CD4-positive, alpha-beta T cell treated with Interleukin-17A for 1 hour (primary cell): ENCODE measurements at regions not wholly inside any gene's neighbourhood (a gene's known extent, or its start where the extent isn't known, plus 50 kb on each side); places are given as distances from the start of the nearest gene placed in this dataset.
"Not testable (repeated sequence)": the region's sequence is repeated elsewhere in the genome, so short reads cannot be mapped to it uniquely, and the experiment has no call there.

Source experiments
- DNase-seq: peaks from one replicate; pipeline ENCODE4 v3.0.0-alpha.2; 2020

GRCh38 chr12:131591714-131592709 lies 118.9 kb upstream of the SFSWAP start:
- no peak for DNase-seq

GRCh38 chr12:131592972-131593371 lies 117.9 kb upstream of the SFSWAP start:
- peak; percentile 16 for DNase-seq

- no peak for DNase-seq
Measured at GRCh38 chr12:131593406-131593805, 117.5 kb upstream of the SFSWAP start.

DNA sequence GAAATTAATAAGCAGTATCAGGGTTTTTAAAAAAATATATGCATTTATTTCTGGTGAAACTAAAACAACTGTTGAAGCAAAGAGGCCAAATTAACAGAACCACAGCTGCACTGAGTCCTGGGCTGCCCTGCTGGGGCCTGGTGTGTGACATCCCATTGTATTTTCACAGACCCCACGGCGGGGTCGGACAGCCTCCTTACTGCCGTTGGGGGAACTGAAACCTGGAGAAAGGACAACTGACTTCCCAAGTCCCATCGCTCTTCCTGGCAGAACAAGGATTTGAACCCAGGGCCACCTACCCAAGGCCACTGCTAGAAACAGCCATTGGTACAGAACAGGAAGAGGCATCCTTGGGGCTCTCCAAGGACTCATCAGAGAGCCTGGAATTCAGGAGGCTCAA lies 114.8 kb upstream of the SFSWAP start:
- no peak for DNase-seq

GRCh38 chr12:131597333-131597732 lies 113.6 kb upstream of the SFSWAP start:
- no peak for DNase-seq

DNA sequence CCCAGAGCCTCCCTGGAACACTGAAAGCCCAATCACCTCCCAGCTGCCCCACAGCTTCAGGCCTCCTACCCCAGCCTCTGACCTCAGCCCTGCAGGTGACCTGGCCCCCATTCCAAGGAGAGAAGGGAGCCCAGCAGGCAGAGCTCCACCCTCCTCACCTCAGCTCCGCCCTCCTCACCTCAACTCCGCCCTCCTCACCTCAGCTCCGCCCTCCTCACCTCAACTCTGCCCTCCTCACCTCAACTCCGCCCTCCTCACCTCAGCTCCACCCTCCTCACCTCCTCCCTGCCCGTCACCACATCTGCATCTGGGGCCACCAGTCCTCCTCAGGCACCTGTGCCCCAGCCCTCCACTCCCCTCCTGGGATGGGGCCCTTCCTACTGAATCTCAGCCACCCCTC lies 112.2 kb upstream of the SFSWAP start:
- peak; percentile 19 for DNase-seq

DNA sequence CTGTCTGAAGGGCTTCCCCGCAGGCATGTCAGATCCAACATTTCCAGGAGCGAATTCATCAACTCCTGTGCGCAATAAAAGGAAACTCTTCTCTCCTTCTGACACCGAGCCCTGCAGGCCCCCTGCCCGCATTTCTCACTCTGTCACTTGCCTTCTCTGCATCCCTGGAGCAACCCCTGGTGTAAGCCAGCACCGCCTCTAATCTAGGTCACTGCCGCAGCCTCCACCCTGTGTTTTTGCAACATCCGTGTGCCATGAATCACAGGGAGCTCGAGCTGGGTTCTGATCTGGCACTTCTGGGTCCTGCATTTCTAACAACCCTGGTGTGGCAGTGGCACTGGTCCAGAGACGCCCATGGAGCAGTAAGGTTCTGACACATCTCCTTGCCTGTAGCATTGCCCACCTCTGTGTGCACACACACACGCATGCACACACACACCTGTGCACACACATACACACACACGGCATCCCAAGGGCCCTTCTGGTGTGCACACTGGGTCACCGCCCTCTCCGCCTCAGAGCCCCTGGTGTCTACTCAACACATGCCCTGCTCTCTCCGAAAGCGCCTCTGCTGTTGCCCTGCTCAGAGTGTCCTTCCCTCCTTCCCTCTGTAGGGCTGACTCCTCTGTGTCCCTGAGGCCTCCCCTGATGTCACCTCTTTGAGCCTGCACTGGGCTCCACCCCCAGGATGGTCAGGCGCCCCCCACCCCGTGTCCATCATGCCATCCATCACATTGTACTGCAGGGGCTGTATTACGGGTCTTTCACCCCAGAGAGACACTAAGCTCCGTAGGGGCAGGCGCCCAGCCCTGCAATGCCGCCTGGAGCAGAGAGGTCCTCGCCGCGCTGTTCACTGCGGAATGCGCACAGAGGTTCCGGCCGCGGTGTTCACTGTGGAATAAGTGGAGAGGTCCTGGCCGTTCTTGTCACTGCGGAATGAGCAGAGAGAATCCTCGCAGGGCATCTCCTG lies 111.4 kb upstream of the SFSWAP start:
- no peak for DNase-seq

- no peak for DNase-seq
Measured at GRCh38 chr12:131600160-131600532, 110.7 kb upstream of the SFSWAP start.

GRCh38 chr12:131601499-131601898 lies 109.4 kb upstream of the SFSWAP start:
- DNase-seq = not testable (repeated sequence)

DNA sequence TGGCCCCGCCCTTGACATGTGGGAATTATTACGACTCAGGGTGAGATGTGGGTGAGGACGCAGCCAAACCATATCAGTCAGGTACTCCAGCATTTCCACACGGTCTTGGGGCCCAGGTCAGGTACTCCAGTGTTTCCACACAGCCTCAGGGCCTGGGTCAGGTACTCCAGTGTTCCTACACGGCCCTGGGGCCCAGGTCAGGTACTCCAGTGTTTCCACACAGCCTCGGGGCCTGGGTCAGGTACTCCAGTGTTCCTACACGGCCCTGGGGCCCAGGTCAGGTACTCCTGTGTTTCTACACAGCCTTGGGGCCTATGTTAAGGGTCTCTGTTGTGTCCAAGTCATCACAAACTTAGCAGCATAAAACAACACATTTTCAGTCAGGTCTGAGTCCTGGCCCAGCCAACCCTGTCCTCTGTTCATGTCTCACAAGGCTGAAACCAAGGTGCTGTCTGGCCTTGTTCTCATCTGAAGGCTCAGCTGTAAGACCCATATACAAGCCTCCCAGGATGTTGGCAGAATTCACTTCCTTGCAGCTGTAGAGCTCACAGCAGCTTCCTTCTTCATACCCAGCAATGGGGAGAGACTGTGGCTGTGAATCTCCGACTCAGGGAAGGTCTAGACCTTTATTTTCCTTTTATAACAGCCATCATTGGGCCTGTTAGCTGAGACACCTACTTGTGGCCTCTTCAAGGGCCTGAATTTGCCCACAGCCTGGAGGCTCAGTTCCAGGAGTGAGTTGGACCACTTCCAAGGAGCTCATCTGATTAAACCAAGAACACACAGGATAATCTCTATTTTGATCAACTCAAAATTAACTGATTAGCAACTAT lies 107.6 kb upstream of the SFSWAP start:
- peak; percentile 8 for DNase-seq

- peak; percentile 63 for DNase-seq
Measured at GRCh38 chr12:131603939-131604795, 106.7 kb upstream of the SFSWAP start.

GRCh38 chr12:131604859-131605258 lies 106.0 kb upstream of the SFSWAP start:
- DNase-seq = no peak

GRCh38 chr12:131605304-131605829 lies 105.5 kb upstream of the SFSWAP start:
- DNase-seq = no peak

GRCh38 chr12:131606218-131606901 lies 104.5 kb upstream of the SFSWAP start:
- peak; percentile 14 for DNase-seq

- peak; percentile 23 for DNase-seq
Measured at GRCh38 chr12:131607658-131608447, 103.0 kb upstream of the SFSWAP start.

DNA sequence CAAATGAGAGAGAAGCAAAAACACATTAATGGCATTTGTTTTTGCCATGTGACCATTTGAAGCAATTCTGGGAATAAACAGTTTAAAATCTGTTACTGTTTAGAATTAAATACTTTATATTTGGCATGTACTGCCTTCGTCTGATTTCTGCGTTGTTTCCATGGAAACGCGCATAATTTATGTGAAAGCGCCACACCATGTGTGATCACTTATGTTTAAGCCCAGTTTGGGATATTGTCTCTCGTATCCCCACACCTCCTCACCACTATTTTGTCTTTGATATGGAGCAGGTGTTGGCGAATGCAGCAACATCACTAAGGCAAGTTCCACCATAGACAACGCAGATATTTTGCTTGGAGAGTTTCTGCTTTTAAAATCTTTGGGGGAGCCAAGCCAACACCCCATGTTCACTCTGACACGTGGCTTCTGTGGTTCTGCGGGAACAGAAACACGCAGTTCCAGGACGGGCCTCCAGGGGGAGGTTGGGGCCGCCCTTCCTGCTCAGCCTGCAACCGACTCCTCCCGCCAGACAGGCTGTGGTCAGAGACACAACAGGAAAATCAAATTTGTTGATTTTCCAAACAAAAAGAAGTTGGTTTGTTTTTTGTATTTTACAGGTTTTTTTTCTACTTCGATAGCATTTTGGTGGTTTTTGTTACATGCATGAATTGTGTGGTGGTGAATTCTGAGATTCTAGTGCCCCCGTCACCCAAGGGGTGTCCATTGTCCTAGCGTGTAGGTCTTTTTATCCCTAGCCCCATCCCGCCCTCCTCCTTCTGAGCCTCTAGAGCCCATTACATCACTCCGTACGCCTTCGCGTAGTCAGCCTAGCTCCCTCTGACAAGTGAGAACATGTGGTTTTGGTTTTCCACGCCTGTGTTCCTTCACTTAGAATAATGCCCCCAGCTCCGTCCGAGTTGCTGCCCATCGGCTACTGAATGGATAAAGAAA lies 101.9 kb upstream of the SFSWAP start:
- DNase-seq = peak; percentile 76

GRCh38 chr12:131609762-131610161 lies 101.1 kb upstream of the SFSWAP start:
- DNase-seq = no peak

GRCh38 chr12:131610181-131610580 lies 100.7 kb upstream of the SFSWAP start:
- no peak for DNase-seq

GRCh38 chr12:131610891-131611290 lies 100.0 kb upstream of the SFSWAP start:
- no peak for DNase-seq
